Bone marrow (tissue), 2 donors: ENCODE measurements at regions not wholly inside any gene's neighbourhood (a gene's known extent, or its start where the extent isn't known, plus 50 kb on each side); places are given as distances from the start of the nearest gene placed in this dataset.
"Not testable (repeated sequence)": the region's sequence is repeated elsewhere in the genome, so short reads cannot be mapped to it uniquely, and the experiment has no call there.

Experiments
- DNase-seq, 2 donors: peaks; one replicate each; lab custom pipeline; 2025; lab: John Stamatoyannopoulos, UW

DNA sequence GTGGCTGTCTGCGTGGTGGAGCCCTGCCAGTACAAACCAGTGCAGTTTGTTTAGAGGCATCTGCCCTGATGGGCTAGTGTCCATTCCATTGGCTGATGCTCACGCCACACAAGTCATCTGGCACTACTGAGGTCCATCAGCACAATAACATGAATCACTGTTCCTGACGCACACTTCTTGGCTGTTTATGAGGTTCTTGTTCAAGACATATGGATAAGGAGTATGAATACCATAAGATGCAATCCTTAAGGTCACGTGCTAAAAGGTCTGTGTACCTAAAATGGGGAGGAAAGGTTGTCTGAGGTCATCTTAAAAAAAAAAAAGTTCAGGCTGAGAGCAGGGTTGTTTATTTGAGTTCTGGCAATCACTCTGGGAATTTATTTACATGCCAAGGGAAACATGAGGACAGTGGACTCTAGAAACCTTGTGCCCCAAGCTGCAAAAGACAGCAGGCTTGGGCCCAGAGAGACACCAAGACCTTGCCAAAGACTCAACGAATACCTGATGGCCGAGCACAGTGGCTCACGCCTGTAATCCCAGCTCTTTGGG is 54.1 kb upstream of the SHLD1 start:
- DNase-seq, result no peak

DNA sequence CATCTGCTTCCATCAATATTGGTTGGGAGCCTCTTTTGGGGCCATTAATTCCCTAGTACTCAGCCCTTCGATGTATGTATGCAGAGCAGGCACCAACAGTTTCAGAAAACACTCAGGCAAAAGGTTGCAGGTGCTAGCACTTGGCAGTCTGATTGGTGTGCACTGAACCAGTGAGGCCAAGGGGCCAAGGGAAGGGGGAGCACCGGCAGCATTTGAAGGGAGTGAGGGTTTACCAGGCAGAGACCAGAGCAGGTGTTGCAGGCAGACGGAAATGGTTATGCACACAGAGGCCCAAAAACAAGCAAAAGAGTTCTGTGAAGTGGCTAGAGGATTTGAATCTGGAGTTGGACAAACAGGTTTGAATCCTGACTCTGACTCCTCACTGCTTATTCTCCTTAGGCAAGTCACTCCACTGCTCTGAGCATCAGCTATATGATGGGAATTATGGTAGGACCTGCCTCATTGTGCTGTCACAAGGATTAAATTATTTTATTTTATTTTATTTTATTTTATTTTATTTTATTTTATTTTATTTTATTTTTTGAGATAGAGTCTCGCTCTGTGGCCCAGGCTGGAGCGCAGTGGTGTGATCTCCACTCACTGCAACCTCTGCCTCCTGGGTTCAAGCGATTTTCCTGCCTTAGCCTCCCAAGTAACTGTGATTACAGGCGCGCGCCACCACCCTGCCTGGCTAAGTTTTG is 58.1 kb upstream of the SHLD1 start:
- DNase-seq, result no peak

DNA sequence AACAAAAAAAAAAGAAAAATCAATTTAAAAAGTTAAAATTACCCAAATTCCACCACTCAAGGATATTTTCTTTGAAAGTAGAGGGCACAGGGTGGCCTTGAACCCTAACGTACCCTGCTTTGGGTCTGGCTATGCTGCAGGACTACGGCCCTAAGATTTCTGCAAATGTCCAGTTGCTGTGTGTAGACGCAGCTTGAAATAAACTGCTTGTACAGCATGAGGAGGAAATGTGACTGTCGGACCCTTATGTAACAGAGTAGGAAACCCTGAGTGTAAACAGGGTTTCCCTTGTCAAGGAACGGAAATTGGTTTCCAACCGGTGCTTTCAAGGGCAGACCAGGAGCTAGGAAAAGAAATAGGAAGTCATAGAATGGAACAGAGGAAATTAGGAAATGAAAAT is 60.7 kb upstream of the SHLD1 start:
- no peak for DNase-seq

DNA sequence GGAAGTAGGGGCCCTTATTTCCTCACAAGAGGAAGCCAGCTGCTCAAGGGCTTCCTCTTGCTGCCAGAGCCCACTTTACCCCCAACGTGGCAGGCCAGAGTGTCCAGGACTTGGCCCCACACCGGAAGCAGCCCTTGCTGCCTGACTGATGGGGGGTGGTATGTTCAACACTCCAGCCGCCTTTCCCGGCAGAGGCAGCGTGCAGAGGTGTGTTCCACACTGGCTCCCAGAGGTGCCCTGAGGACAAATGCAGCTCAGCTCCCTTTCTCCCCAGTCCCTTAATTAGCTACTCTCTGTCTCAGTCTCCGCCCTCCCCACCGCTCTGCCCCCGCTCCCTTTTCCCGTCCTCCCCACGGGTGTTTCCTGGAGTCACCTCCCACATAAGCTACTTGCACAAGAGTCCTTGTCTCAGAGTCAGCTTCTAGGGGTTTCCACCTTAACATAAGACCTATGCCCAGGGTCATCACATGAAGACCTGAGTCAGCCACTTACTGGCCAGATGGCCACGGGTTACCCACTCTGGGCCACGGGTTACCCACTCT is 61.7 kb upstream of the SHLD1 start:
- peak in 1 of 2 donors; percentile 70 for DNase-seq

DNA sequence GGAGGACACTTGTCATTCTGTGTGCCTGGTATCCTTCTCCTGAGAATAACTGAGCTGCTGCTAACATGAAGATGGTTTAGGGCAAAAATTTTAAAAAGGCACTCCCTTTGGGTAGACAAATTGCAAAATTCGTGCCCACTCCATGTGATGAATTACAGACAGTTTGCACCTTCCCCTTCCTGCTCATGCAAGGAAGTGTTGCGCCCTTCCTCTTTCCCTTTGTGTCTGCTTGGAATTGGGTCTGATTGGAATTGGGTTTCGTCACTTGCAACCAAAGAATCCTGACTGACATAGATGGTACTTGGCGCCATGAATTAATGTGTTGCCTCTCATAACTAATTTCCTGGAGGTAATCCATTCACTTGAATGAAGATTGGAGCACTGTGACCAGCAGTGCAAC is 62.3 kb upstream of the SHLD1 start:
- no peak for DNase-seq

DNA sequence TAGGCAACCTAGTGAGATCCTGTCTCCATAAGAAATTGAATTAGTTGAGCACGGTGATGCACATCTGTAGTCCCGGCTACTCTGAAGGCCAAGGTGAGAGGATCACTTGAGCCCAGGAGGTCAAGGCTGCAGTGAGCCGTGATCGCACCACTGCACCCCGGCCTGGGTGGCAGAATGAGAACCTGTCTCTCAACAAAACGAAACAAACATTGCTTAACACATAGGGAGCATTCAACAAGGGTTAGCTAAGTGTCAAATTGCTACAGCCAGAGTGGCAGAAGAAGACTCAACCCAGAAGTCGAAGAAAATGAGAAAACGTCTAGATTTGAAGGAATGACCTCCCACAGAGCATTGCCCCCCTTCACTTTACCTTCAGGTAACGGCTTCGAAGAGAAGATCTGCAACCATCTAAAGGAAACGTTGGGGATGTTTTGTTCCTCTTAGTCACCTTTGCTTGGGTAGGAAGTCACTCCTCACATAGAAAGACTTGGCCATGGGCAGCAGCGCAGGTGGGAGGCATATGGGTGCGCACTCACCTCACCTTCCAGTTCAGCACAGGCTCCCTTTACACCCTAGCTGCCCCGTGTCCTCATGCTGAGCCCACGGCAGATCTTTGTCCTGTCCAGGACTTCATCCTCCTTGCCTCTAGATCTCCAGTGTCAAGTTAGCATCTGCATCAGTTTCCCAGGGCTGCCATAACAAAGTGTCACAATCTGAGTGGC is 63.7 kb upstream of the SHLD1 start:
- no peak for DNase-seq

DNA sequence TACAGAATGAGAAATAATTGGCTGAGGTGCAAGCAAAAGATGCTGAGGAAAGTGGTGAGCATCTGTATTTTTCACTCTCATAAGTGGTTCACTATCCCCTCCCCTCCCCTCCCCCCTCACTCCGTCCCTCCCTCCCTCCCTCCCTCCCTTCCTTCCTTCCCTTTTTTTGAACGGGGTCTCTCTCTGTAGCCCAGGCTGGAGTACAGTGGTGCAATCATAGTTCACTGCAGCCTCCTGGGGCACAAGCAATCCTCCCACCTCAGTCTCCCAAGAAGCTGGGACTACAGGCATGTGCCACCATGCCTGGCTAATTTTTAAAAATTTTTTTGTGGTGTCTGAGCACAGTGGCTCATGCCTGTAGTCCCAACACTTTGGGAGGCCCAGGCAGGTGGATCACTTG is 67.6 kb upstream of the SHLD1 start:
- DNase-seq, result not testable (repeated sequence)

DNA sequence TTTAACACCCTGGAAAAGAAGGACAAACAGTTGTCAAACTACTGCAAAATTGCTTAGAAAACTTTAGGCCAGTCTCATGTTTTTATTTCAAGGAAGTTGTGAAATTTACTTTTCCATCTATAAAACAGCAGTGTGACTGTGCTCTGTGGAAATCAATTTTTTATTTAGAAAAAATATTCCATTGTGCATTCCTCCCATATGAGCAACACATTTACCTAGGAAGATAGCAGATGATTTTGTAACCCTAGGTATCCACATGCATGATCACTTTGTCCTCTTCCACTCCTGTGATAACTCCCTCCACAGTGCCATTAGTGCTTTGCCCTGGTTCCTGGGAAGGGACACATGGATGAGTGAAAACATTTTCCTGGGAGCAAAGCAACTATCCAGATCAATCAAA is 69.4 kb upstream of the GPCPD1 start:
- DNase-seq, result no peak

DNA sequence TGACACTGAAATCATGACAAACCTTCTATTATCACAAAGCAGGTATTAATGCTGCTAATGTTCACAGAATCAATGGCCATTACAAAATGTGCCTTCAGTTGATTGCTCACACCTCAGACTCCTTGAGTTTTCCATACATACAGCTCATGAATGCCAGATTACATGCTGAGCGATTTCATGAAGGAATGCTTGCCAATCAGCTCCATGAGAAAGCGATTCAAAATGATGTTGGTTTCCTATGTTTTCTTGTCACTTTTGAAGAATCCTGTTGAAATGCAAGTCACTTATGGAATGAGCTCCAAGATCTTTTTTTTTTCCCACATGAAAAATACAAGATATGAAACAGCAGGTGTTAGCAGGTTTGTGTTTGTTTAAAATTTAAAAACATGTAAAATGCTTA is 68.0 kb upstream of the GPCPD1 start:
- DNase-seq, result no peak

DNA sequence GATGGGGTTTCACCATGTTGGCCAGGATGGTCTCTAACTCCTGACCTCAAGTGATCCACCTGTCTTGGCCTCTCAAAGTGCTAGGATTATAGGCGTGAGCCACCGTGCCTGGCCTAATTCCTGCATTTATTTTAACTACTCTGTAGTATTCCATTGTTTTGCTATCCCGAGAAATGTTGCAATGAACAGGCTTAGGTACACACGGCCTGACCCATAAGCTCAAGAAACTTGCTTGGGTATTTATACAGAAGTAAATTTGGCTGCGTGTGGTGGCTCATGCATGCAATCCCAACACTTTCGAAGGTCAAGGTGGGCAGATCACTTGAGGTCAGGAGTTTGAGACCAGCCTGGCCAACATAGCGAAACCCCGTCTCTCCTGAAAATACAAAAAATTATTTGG is 67.1 kb upstream of the GPCPD1 start:
- DNase-seq, result not testable (repeated sequence)

DNA sequence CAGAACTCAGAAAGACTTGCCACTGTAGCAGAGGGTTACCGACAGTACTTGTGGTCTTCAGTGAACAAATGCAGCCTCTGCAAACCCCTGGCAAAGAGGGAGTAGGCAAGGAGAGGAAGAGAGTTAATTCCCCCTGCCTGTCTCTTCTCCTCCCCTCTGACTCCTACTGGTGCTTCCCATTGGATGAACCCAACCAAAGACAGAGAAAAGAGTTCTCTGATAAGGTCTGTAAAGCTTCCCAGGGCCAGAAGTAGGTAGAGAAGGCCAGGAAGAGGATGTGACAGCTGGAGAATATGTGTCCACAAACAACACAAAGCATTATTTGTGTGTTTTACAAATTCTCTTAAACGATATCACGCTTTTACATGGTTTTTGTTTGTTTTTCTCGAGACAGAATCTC is 66.6 kb upstream of the GPCPD1 start:
- no peak for DNase-seq

DNA sequence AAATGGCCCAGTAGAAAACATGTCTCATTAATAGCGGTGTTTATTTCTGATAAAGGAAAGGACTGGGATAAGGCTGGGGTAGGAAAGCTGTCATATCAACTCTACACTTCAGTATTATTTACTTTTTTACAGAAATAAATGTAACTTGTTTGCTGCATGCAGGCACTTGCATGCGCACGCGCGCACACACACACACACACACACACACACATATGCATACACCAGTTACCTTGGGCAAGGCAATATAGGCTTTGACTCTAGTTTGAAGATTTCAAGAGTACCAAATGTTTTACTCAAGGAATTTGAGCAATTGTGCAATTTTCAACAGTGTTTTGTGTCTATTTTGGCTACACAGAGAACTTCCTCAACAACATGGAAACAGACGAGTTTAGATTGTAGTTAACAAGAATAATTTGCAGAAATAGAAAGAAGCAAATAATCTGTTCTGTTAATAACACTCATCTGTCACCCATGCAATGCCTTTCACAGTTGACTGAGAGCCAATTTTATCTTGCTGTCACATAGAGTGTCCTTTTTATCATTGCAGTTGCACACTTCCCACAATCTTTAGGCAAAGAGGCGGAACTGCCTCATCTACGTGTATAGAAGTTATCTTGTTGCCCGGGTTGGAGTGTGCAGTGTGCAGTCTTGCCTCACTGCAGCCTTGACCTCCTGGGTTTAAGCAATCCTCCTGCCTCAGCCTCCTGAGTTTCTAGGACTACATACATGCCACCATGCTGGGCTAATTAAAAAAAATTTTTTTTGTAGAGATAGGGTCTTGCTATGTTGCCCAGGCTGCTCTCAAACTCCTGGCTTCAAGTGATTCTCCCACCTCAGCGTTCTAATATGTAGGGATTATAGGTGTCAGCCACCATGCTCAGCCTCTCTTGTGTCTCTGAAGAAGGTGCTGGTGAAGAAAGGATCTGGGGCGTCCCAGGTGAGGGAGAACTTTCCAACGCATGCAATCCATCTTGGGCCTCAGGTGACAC is 64.6 kb upstream of the GPCPD1 start:
- DNase-seq, result no peak

DNA sequence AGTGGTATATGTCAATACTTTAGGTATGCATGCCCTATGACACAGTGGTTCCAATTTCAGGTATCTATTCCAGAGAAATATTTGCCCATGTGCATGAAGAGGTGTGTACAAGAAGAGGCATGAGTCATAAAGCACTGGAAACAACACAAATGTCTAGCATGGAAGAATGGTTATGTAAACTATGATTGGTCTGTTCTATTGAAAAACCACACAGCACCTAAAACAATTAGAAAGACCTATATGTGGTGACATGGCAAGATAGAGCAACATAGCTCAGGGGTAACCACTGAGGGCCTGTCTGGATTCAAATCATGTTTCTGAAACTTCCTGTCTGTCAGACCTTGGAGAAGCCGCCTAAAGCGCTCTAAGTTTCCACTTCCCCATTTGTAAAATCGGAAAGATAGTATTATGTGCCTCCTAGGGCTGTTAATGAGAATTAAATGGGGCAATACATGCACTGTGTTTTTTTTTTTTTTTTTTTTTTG is 63.4 kb upstream of the GPCPD1 start:
- peak in 1 of 2 donors; percentile 66 for DNase-seq

DNA sequence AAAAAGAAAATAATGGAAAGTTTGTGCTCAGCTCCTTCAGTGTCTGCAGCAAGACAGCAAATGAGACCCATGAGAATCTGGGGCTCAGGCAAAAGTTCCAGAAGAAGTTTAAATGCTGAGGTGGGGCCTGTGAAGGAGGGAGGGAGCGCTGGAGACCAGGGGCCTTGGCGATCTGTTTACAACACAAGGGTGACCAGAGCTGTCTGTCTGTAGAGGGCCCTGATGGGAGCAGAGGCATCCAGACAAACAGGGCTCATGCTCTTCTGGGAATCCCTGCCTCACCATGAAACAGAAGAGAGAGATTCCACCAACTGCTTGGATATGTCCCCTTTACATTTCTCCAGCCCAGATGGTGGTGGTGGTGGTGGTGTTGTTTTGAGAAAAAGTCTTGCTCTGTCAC is 60.1 kb upstream of the GPCPD1 start:
- no peak for DNase-seq

DNA sequence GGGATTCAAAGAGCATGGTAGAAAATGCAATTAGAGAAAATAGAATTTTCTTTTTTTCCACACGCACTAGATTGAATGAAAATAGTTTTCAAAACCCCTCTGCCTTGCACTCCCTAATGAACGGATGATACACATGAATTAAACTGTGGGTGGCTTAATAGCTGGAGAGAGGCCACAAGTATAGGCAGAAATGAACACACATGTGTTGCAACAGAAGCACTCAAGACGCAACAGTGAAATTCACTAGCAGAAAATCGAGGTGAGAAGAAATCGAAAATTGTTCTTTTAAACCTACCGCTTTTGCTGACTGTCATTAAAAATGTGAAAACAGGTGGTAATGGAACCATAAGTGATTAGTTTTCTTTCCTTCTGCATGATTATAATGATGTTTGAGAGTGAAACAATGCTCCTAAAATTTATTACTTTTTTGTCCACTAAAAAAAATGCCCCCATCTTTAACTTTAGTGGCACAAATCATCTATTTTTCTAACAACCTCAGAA is 59.3 kb upstream of the GPCPD1 start:
- no peak for DNase-seq

DNA sequence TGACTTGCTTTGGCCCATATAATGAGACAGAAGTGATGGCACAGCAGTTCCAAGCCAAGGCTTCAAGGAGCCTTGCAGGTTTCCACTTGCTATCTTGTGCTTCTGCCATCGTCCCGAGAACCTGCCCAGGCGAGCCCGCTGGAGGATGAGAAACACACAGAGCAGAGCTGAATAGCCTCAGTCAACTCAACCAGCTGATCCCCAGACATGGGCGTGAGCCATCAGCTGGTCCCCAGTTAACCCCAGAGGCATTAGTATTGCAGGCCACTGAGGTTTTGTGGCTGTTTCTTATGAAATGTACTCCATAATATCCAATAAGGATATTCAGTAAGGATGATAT is 57.7 kb upstream of the GPCPD1 start:
- no peak for DNase-seq

DNA sequence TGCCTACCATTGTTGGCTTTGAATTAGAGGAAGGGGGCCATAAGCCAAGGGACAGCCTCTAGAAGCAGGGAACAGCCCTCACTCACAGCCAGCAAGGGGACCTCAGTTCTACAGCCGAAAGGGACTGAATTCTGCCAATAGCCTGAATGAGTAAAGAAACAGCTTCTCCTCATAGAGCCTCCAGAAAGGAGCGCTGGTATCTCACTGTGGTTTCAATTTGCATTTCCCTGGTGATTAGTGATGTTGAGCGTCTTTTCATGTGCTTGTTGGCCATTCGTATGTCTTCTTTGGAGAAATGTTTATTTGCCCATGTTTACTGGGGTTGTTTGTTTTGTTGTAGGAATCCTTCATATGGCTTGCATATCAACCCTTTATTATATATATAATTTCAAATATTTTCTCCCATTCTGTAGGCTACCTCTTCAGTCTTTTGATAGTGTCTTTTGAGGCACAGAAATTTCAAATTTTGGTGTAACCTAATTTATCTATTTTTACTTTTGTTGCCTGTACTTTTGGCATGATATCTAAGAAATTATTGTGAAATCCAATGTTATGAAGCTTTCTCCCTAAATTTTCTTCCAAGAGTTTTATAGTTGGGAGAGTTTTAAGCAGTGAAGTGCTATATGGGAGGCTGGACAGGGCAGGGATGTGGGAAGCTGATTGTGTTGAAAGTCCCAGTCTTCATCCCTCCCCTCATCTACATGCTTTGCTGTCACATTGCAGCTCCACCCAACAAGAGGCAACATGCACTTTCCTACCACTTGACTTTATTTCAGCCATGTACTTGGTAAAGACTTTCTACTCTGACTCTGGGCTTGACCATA is 57.1 kb upstream of the GPCPD1 start:
- DNase-seq, result no peak

DNA sequence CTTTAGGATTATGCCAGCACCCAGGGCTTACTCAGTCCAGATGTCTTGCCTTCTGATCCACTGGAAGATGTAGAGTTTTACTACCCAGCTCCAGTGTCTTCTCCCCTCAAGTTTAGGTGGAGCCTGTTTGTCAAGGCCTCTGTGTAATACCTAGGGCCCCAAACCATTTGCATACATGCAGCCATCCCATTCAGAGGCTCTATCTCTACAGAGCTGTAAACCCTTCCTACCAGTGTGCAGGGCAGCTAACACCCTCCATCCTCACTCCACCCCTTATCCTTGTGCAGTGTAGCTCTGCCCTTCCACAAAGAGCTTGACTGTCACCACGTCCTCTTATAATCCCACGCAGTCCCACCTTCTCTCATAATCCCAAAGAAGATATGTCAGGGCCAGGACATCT is 54.6 kb upstream of the GPCPD1 start:
- DNase-seq, result no peak

DNA sequence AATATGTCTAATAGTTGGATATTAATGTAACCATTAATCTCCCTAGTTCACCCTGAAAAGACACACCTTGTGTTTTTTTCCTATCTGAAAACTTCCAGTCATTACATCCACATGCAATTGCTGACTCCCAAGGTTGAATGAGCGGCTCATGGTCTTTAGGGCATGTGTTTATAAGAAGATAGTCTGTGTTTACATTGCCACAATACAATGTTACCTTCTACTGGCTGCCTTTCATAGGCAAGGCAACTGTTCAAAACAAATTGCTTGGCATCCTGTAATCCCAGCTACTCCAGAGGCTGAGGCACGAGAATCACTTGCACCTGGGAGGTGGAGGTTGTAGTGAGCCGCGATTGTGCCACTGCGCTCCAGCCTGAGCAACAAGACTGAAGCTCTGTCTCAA is 52.6 kb upstream of the GPCPD1 start:
- no peak for DNase-seq

DNA sequence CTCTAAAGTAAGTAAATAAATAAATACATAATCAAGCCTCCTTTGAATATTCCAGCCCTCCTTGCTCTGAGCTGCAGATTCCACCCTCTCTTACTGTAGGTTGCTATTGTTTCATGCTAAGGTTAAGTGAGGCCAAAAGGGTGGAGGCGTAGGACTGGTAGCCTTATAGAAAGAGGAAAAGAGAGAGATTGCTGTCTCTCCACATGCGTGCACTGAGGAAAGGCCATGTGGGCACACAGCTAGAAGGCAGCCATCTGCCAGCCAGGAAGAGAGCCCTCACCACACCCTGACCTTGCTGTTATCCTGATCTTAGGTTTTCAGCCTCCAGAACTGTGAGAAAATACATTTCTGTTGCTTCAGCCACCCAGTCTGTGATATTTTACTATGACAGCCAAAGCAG is 52.0 kb upstream of the GPCPD1 start:
- no peak for DNase-seq

DNA sequence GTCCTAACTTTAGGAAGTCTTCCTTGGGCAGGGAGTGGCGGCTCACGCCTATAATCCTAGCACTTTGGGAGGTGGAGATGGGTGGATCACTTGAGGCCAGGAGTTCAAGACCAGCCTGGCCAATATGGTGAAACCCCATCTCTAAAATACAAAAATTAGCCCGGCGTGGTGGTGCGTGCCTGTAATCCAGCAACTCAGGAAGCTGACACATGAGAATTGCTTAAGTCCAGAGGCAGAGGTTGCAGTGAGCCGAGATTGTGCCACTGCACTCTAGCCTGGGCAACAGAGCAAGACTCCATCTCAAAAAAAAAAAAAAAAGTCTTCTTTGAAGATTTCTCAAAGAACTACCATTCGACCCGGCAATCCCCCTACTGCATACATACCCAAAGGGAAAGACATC is 50.0 kb upstream of the GPCPD1 start:
- not testable (repeated sequence) for DNase-seq
